ENCODE measurements at regions not wholly inside any gene's neighbourhood (a gene's known extent, or its start where the extent isn't known, plus 50 kb on each side); places are given as distances from the start of the nearest gene placed in this dataset.

DNA sequence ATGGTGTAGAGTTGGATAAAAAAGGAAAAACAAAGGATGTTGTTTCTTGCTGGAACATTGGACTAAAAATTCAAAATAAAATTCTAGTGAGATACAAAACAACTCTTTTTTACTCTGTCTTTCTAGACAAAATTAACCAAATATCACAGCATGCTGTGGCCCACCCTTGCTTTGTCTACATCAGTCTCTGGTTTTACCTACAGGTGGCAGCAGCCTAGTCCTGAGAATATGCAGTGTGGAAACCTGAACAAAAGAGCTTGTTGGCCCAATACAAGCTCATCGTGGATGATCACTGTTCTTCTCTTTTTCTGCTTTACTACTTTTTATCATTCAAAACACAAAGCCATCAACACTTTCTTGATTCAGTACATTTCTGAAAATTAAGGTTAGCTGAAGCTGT is 210.4 kb downstream of the CDH19 start:
- TF ChIP-seq ZSCAN20 (CRISPR knock-in tag; IDR thresholded peaks at IDR 0.05), result no peak
- TF ChIP-seq, protein P1, sequence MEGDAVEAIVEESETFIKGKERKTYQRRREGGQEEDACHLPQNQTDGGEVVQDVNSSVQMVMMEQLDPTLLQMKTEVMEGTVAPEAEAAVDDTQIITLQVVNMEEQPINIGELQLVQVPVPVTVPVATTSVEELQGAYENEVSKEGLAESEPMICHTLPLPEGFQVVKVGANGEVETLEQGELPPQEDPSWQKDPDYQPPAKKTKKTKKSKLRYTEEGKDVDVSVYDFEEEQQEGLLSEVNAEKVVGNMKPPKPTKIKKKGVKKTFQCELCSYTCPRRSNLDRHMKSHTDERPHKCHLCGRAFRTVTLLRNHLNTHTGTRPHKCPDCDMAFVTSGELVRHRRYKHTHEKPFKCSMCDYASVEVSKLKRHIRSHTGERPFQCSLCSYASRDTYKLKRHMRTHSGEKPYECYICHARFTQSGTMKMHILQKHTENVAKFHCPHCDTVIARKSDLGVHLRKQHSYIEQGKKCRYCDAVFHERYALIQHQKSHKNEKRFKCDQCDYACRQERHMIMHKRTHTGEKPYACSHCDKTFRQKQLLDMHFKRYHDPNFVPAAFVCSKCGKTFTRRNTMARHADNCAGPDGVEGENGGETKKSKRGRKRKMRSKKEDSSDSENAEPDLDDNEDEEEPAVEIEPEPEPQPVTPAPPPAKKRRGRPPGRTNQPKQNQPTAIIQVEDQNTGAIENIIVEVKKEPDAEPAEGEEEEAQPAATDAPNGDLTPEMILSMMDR (IDR thresholded peaks at IDR 0.05), result no peak
- TF ChIP-seq, protein P2, sequence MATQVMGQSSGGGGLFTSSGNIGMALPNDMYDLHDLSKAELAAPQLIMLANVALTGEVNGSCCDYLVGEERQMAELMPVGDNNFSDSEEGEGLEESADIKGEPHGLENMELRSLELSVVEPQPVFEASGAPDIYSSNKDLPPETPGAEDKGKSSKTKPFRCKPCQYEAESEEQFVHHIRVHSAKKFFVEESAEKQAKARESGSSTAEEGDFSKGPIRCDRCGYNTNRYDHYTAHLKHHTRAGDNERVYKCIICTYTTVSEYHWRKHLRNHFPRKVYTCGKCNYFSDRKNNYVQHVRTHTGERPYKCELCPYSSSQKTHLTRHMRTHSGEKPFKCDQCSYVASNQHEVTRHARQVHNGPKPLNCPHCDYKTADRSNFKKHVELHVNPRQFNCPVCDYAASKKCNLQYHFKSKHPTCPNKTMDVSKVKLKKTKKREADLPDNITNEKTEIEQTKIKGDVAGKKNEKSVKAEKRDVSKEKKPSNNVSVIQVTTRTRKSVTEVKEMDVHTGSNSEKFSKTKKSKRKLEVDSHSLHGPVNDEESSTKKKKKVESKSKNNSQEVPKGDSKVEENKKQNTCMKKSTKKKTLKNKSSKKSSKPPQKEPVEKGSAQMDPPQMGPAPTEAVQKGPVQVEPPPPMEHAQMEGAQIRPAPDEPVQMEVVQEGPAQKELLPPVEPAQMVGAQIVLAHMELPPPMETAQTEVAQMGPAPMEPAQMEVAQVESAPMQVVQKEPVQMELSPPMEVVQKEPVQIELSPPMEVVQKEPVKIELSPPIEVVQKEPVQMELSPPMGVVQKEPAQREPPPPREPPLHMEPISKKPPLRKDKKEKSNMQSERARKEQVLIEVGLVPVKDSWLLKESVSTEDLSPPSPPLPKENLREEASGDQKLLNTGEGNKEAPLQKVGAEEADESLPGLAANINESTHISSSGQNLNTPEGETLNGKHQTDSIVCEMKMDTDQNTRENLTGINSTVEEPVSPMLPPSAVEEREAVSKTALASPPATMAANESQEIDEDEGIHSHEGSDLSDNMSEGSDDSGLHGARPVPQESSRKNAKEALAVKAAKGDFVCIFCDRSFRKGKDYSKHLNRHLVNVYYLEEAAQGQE (IDR thresholded peaks at IDR 0.05), result no peak
- no peak for TF ChIP-seq EHMT2 (IDR thresholded peaks at IDR 0.05; ENCODE audit: low read depth)
- TF ChIP-seq, protein P3, sequence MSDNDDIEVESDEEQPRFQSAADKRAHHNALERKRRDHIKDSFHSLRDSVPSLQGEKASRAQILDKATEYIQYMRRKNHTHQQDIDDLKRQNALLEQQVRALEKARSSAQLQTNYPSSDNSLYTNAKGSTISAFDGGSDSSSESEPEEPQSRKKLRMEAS (IDR thresholded peaks at IDR 0.05), result no peak
- TF ChIP-seq RARB (CRISPR knock-in tag; IDR thresholded peaks at IDR 0.05), result no peak
- no peak for TF ChIP-seq POLR2A (IDR thresholded peaks at IDR 0.05; ENCODE audit: low read length)
- TF ChIP-seq EP300 (IDR thresholded peaks at IDR 0.05), result no peak
- TF ChIP-seq PHF8 (IDR thresholded peaks at IDR 0.05; ENCODE audit: borderline replicate concordance, low read depth), result no peak
- TF ChIP-seq RFX5 (IDR thresholded peaks at IDR 0.05), result no peak
- TF ChIP-seq SREBF2 (IDR thresholded peaks at IDR 0.05), result no peak
- no peak for TF ChIP-seq SMC3 (IDR thresholded peaks at IDR 0.05)
- TF ChIP-seq, protein P4, sequence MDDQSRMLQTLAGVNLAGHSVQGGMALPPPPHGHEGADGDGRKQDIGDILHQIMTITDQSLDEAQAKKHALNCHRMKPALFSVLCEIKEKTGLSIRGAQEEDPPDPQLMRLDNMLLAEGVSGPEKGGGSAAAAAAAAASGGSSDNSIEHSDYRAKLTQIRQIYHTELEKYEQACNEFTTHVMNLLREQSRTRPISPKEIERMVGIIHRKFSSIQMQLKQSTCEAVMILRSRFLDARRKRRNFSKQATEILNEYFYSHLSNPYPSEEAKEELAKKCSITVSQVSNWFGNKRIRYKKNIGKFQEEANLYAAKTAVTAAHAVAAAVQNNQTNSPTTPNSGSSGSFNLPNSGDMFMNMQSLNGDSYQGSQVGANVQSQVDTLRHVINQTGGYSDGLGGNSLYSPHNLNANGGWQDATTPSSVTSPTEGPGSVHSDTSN (IDR thresholded peaks at IDR 0.05), result no peak
- TF ChIP-seq TP53 (CRISPR knock-in tag; IDR thresholded peaks at IDR 0.05), result no peak

Measured in A549 (cell line).